AG20443 (cell line): ENCODE measurements at regions not wholly inside any gene's neighbourhood (a gene's known extent, or its start where the extent isn't known, plus 50 kb on each side); places are given as distances from the start of the nearest gene placed in this dataset.
A peak's percentile ranks its signal among the peaks of the same experiment; 100 is the strongest.
"Not testable (repeated sequence)": the region's sequence is repeated elsewhere in the genome, so short reads cannot be mapped to it uniquely, and the experiment has no call there.

ENCODE experiments used
- DNase-seq: peaks from one replicate; pipeline ENCODE4 v3.0.0; 2012; ENCODE audit warnings: low spot score, mixed read lengths

DNA sequence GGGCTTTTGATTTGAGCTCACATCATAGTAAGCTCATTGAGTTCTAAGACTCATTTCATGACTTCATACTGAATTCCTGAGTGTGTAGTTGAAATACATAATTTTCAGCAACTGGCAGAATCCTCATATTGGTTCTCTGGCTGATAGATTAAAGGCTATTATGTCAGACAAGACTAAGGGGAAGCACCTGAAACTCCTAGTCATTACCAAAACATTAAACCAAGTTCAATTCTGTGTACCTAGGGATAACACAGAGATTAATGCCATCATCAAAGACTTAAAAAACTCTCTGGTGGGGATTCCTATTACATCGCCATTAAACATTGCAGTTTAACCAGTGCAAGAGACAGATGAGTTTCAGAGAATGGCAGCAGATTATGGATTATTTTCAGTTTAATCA is 339.1 kb downstream of the PTPRC start:
- DNase-seq: no peak

DNA sequence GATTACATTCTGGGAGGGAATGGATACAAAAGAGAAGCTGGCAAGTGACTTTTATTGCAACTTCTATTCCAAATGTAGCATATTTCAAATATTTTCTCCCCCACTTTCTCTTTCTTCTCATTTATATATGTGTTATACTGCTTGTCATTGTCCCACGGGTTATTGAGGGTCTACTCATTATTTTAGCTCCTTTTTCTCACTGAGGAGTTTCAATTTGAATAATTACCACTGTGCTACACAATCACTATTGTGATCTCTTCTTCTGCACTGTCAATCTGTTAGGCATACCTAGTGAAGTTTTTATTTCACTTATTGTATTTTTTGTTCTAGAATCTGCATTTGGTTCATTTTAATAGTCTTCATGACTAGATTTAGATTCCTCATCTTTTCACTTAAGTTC is 339.7 kb downstream of the PTPRC start:
- no peak for DNase-seq

DNA sequence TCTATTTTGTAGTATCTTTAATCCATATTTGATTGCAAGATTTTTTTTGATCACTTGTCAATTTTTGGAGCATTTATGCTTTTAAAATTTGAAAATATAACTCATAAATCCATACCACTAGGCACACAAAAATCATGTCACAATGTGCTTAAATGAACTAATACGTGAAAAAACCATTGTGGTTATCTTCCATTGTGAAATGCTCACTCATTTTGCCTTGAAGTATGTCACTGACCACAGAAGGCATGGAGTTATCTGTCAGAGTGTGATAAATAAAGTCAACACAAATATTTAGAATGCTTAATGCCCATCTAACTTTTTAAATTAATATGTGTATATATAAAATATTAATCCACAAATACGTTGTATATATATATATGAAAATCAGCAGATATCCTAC is 347.2 kb downstream of the PTPRC start:
- DNase-seq: no peak

DNA sequence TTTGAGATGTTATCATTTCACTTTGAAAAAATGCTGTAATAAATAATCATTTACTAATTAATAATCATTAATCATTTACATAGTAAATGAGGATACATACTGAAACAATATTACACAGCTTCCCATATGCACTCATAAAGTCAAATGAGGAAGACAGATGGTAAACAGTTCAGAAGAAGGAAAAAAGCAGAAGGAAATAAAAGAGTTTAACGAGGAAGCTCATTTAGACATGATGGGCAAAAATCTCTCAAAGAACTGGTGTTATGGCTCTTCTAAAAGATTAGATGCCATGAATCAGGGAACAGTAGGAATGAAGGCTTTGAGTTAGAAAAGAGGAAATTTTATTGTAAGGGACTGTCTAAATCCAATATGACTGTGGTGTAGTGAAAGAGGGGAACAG is 347.6 kb downstream of the PTPRC start:
- DNase-seq: no peak

DNA sequence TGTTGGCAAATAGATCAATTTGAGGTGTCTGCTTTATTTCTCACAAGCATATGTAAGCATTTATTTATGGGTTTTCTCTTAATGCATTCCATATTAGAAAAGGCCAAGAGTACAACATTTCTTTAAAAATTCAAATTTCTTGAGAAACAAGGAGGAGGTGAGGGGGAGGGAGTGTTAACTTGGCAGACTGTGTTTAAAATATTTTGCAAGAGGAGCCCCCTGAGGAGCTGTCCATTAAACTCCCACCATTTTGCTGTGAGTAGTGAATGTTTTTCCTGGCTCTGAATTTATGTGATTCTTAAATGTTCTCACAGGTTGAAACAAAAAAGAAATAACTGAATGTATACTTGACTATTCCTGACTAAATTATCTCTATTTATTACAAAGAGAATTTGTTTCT is 363.8 kb downstream of the PTPRC start:
- DNase-seq: no peak

DNA sequence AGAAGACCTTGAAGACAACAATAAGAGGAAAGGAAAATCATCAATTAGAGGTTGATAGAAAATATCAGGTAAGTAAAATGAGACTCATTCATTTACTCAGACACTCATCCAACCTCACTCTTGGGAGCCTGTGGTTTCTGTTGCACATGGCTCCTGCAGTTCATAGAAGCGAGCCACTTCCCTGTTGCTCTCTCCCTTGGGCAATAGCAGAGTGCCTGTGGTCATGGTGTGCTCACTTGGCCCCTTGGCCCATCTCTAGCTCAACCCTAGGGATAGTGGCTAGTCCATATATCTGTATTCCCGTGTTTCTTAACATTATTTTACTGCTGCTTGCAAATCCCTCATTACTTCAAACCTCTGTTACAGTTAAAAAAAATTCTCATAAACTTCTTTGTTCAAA is 368.6 kb downstream of the PTPRC start:
- no peak for DNase-seq

DNA sequence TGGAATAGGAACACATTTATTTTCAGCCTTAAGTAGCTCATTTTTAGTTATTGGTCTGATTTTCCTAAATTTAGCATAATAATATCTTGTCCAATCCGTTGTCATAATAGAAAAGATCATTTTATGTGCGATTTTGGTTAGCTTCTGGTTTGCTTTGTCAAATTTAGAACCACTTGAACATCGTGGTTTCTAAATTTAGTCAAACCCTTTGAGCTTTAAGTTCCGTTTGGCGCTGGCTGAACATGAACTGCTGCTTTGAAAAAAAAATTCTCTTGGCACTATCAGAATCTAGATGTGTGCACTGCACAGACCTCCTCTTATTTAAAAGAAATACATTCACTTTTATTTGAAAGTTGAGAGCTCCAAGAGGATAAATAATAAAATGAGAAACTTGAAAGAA is 370.6 kb downstream of the PTPRC start:
- DNase-seq: no peak

DNA sequence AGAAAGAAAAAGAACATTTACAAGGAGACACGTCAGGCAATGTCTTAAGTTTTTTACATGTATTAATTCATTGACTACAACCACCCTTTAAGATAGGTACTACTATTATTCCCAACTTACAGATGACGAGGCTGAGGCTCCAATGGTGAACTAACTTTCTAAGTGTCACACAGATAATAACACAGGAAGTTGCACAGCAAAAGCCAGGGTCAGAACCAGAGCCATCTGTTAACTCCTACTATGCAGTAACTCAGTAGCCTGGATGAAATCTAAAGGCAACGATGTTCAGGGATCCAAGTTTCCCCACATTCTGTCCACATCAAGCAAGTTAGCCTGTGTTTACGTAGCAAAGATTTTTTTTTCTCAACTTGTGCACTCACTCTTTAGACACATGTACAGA is 371.7 kb downstream of the PTPRC start:
- DNase-seq: no peak

DNA sequence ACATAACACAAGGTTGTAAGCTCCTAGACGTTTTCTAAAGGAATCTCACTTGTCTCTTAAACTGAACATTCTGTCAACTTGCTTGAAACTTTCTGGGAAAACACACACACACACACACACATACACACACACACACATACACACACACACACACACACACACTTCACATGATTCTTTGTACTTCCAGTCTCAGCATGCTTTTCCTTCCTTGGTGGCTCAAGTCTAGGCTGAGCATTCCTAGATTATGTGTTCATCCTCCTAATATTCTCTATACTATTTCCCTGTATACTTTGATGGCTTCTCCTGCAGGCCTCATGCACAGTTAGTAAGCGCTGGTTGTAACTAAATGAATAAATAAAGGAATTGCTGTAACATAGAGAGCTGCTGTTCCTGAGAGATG is 372.1 kb downstream of the PTPRC start:
- DNase-seq: no peak

DNA sequence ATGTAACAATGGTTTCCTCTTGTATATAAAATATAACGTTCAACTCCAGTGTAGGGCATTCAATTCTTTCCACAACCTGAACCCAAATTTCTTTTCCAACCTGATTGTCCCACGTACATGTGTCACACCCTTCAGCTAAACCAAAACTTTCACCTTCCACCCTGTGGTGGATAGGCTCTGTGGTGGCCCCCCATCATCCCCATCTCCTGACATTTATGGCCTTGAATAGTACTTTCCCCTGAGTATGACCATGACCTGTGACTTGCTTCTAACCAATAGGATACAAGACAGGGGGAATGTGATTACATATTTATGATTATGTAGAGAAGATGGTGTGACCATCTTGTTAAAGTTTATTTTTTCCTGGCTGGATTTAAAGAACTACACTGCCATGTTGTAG is 377.0 kb downstream of the PTPRC start:
- no peak for DNase-seq

DNA sequence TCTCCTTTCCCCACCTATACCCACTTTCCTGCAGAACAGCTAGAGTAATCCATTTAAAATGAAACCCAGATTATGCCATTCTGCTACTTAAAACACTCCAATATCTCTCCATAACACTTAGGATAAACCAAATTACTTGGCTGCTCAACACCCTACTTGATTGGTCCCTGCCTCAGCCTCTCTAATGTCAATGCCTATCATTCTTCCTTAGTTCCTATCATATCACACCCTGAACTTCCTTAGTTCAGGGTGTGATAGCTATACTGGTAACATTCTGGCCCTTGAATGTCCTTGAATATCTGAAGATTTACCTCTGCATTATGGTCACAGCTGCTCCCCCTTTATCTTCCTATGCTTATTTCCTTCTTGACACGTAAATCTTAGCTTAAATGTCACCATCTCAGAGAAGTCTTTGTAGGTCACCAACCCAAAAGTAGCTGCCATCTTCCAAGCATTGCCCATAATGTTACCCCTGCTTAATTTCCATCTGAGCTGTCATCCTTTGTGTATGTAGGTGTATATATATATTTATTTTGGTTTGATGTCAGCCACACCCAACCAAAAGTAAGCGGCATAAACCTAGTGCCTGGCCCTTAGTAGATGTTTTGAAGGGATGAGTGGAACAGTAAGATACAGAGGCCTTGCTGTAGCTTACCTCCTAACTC is 379.8 kb downstream of the PTPRC start:
- DNase-seq: no peak

DNA sequence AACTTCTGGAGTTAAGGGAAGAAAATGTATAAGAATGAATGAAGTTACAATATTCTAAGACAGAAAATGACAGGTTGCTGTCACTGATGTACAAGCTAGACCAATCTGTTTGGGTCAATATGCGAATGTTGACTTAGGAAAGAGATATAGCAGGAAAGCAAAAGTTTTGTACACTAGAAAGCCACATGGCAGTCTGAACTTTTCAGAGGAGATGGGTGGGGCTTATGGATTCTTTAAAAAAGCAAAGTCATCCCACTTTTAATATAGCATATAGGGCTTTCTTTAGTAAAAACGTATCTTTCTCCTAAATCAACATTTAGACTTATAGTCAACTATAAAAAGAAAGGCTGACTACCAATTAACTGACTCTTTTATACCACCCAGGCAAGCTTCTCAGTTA is 381.2 kb downstream of the PTPRC start:
- DNase-seq: no peak

DNA sequence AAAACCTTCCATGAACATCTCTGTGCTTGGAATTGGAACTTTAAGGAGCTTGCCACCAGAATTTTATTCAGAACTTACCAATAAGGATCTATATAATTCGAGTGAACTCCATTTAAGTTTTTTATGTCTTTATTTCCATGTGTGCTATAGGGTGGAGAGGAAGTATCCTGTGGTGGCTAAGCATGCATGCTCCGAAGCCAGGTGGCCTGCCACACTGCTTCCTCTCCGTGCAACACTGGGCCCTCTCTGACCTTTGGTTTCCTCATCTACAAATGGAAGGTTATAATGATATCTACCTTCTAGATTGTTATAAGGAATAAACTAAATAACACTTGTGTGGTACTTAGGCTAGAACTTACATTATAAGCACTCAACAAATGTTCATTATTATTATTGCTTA is 382.1 kb downstream of the PTPRC start:
- DNase-seq: no peak

DNA sequence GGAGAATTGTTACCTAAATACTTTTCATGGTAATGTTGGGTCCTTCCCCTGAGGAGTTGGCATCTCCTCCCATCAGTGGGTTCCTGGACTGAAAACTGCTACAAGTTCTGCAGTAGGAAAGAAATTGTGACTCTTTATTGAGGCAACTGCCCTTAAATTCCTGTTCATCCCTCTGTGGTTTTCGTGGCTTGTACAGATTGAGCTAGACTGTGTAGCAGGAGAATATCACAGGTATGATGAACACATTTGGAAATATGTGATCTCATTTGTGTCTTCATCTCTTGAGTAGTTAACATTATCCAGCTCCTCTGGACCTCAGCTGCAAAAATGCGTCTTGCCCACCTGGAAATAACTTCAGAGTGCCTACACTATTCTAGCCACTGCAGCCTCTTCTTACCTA is 390.6 kb downstream of the PTPRC start:
- DNase-seq: peak; percentile 8

DNA sequence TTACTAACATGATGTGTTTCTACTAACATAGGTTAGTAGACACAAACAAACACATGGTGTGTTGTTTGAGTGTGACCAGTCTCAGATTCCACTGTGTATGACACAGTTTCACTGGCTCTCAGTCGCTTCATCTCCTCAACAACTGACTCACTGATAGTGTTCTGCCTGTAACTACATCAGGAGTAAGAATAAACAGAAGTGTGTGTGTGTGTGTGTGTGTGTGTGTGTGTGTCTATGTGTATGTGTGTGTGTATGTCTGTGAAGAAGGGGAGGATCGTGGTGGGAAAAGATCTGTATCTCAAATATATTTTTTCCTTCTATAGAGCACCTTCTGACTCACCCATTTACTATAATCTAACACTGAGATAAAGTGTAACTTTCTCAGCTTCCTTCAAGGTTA is 391.0 kb downstream of the PTPRC start:
- peak; percentile 17 for DNase-seq

DNA sequence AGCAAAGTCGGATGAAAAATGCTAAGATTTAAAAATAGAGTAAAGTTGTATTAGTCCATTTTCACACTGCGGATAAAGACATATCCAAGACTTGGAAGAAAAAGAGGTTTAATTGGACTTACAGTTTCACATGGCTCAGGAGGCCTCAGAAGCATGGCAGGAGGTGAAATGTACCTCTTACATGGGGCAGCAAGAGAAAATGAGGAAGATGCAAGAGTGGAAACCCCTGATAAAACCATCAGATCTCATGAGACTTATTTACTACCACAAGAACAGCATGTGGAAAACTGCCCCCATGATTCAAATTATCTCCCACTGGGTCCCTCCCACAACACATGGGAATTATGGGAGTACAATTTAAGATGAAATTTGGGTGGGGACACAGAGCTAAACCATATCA is 391.7 kb downstream of the PTPRC start:
- DNase-seq: not testable (repeated sequence)

DNA sequence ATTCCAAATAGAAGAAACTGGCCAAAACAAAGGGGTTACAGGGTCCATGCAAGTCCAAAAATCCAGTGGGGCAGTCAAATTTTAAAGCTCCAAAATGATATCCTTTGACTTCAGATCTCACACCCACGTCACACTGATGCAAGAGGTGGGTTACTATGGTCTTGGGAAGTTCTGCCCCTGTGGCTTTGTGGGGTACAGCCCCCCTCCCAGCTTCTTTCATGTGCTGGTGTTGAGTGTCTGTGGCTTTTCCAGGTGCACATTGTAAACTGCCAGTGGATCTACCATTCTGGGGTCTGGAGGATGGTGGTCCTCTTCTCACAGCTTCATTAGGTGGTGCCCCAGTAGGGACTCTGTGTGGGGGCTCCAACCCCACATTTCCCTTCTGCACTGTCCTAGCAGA is 392.3 kb downstream of the PTPRC start:
- not testable (repeated sequence) for DNase-seq

DNA sequence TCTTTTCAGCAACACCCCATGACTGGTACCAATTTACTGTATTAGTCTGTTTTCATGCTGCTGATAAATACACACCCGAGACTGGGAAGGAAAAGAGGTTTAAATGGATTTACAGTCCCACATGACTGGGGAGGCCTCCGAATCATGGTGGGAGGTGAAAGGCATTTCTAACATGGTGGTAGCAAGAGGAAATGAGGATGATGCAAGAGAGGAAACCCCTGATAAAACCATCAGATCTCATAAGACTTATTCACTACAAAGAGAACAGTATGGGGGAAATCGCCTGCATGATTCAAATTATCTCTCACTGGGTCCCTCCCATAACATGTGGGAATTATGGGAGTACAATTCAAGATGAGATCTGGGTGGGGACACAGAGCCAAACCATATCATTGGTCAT is 393.6 kb downstream of the PTPRC start:
- DNase-seq: not testable (repeated sequence)

DNA sequence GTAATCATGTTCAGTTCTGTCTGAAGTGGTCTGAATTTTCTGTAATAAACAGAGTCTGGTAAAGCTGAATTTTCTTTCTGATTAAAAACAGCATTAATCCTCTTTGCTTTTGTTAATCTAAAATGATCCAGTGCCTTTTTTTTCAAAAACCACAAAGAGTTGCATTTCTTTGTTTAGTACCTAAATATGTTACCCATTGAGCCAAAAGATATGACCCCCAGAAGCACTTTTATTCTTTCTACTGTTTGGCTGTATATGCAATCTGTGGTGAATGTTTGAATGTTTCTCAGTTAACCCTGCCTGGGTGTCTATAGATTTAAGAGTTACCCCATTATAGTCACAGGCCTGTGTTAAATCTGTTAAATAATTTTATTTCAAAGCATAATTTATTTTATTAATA is 394.8 kb downstream of the PTPRC start:
- DNase-seq: no peak

DNA sequence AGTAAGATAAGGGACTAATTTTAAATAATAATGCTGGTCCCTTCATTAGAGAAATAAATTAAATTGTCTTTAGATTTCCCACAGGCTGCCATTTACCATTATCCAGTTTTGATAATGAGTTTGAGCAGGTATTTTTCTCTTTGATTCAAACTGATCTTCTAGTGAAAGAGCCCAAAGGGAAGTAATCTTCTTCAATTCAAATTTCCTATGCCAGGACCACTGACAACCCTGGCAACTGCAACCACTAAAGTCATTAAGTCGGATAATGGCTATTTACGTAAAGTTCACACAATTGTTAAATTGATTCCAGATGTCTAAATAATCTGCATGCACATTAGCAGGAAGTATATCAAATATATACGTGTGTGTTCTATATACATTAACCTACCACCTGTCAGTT is 399.3 kb downstream of the PTPRC start:
- DNase-seq: no peak

DNA sequence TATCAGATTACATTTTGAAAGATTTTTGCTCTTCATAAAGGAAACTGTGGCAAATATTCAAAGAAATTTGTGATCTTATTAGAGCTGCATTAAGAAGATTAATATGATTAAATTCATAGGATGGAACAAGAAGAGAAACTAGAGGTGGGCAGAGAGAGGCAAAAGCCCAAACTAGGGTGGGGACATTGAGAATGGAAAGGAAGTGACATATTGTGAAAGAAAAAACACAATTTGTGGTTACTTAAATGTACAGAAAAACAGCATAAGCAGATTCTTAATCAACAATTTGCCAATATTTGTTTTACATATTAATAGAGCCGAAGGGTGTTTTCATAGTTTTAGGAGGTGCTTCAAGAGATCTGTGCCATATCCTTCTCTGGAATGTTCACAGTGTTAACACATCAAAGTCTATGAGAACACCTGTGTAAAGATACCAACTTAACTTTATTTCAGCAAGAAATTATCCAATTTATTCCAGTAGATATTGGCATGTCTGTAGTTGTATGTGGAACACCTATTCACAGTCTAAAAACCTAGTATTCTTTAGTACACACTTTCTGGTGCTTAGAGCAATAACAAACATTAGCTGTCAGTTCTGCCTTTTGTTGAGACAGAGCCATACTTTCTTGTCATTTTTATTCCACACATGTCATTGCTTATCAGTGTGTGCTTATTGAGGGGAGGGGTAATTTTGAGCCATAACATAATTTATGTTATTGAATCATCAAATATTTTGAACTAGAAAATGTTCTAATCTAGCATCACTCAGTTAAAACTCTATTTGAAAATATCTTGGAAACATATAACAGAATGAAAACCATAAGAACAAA is 401.5 kb downstream of the PTPRC start:
- DNase-seq: no peak

DNA sequence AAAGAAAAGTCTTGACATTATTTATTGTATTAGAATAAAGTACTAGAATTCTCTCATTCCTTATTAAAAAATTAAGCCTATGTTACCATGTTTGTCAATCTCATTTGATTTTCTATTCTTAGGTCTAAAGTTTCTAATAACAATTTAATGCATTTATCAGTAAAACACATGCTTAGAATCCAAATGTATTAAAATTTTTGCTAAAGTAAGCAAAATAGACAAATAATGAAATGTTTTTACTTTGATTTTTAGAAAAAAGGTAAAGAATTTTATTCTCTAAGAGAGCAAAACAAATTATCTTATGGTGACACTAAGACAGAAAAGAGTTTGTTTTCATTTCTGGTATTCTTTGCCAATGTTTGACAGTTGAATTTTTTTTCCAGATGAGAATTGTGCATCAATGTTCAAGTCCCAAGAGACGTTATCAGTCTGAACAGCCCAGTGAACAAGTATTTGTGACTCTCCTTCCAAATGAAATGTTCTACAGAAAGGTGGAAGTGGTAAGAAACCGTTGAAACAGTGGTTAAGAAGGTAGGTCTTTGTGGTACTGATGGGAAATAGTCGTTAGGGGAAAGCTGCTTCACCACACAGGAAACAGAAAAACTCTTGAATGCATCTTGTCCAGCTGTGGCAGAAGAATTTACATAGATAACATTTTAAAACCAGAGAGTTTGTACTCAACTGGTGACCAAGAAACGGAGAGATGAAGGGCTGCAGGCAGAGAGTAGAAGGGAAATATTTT is 402.5 kb downstream of the PTPRC start:
- no peak for DNase-seq

DNA sequence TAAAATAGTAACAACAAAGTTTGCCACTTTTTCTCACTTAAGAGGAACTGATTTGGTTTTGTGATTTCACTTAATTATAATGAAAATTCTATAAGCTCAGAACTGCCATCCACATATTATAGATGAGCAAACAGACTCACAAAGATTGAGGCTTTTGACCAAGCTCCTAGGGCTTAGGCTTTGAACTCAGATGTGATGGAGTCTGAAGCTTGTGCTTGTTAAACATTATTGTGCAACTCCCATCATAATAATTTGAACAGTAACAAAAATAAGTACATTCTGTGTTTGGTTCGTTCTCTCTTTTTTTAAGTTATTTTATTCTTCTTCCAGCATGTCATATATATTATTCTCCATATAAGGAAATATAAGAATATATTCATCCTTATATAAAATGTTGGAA is 403.4 kb downstream of the PTPRC start:
- DNase-seq: no peak
